Retinal pigment epithelial cell (primary cell): ENCODE measurements at regions not wholly inside any gene's neighbourhood (a gene's known extent, or its start where the extent isn't known, plus 50 kb on each side); places are given as distances from the start of the nearest gene placed in this dataset.

Experiments used
- DNase-seq: peaks from one replicate; pipeline ENCODE4 v3.0.0-alpha.2; 2010; ENCODE audit warnings: low read depth
- H3K4me3 ChIP-seq: 2 replicates; pipeline ENCODE4 v1.5.1; 2011; ENCODE audit warnings: mild to moderate bottlenecking, low read length, control low read depth, moderate library complexity
- CTCF ChIP-seq: conservative IDR thresholded peaks from 2 replicates; pipeline ENCODE4 v1.5.1; 2011; ENCODE audit warnings: low read depth, low read length, control low read depth, inconsistent platforms

GRCh38 chr10:120336911-120337540, 120.0 kb upstream of the PLPP4 start:
- no peak overlapping the region for H3K4me3 ChIP-seq
- TF ChIP-seq CTCF, result peak; percentile 86
- DNase-seq, result no peak

GRCh38 chr10:120342115-120342714, 114.8 kb upstream of the PLPP4 start:
- no peak for TF ChIP-seq CTCF
- no peak for DNase-seq
- H3K4me3 ChIP-seq, result no peak overlapping the region

- no peak for DNase-seq
- TF ChIP-seq CTCF, result no peak
- no peak overlapping the region for H3K4me3 ChIP-seq
Measured at GRCh38 chr10:120345186-120345585, 111.8 kb upstream of the PLPP4 start.

GRCh38 chr10:120347644-120348043, 109.4 kb upstream of the PLPP4 start:
- no peak for TF ChIP-seq CTCF
- no peak for DNase-seq
- no peak overlapping the region for H3K4me3 ChIP-seq

GRCh38 chr10:120349069-120349468, 108.0 kb upstream of the PLPP4 start:
- no peak for TF ChIP-seq CTCF
- no peak overlapping the region for H3K4me3 ChIP-seq
- DNase-seq, result no peak

- no peak overlapping the region for H3K4me3 ChIP-seq
- no peak for DNase-seq
- TF ChIP-seq CTCF, result no peak
Measured at GRCh38 chr10:120355425-120355824, 101.6 kb upstream of the PLPP4 start.

GRCh38 chr10:120360571-120360970, 96.5 kb upstream of the PLPP4 start:
- DNase-seq, result no peak
- H3K4me3 ChIP-seq, result no peak overlapping the region
- TF ChIP-seq CTCF, result no peak
